Testis (tissue), 2 donors: ENCODE measurements at regions not wholly inside any gene's neighbourhood (a gene's known extent, or its start where the extent isn't known, plus 50 kb on each side); places are given as distances from the start of the nearest gene placed in this dataset.

Experiments
- POLR2A ChIP-seq: fragments of 450-650 bp; IDR thresholded peaks from one replicate; pipeline ENCODE4 v1.6.1; 2017; ENCODE audit warnings: antibody characterized with exemption, mild to moderate bottlenecking, moderate library complexity
- TF ChIP-seq, protein P1 (sequence below), 3 experiments: fragments of 450-650 bp in 2 of 3; fragments of 200-600 bp in 1 of 3; sonication (generic) in 1 of 3; IDR thresholded peaks; one replicate each; pipeline ENCODE4 v1.5.1; 2016 to 2019; ENCODE audit warnings: antibody characterized with exemption in 3 of 3, mild to moderate bottlenecking in 2 of 3, moderate library complexity in 1 of 3

DNA sequence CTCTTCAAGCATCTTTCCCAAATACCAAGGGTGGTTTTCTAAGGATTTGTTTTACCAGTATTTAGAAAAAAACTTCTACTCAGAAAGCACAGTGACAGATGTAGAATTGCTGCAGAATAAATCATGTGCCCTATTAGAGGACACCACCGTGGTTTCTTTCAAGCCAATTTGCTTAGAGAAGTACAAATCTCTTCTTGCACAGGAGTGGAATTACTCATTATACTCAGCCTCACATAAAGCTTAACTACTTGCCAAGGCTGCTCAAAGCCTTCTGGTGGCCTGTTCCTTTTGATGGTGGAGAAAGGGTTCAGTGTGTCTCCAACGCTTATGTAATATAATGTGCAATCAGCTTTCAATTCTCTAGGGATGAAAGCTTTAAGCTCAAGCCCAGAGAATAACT is 66.5 kb upstream of the CTNNA2 start:
- TF ChIP-seq, protein P1, sequence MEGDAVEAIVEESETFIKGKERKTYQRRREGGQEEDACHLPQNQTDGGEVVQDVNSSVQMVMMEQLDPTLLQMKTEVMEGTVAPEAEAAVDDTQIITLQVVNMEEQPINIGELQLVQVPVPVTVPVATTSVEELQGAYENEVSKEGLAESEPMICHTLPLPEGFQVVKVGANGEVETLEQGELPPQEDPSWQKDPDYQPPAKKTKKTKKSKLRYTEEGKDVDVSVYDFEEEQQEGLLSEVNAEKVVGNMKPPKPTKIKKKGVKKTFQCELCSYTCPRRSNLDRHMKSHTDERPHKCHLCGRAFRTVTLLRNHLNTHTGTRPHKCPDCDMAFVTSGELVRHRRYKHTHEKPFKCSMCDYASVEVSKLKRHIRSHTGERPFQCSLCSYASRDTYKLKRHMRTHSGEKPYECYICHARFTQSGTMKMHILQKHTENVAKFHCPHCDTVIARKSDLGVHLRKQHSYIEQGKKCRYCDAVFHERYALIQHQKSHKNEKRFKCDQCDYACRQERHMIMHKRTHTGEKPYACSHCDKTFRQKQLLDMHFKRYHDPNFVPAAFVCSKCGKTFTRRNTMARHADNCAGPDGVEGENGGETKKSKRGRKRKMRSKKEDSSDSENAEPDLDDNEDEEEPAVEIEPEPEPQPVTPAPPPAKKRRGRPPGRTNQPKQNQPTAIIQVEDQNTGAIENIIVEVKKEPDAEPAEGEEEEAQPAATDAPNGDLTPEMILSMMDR (IDR thresholded peaks at IDR 0.05), result no peak
- no peak for TF ChIP-seq POLR2A
